Activated CD8-positive, alpha-beta T cell treated with anti-CD3 and anti-CD28 coated beads for 36 hours (primary cell): ENCODE measurements at regions not wholly inside any gene's neighbourhood (a gene's known extent, or its start where the extent isn't known, plus 50 kb on each side); places are given as distances from the start of the nearest gene placed in this dataset.

Experiments used
- ATAC-seq: fragments of 200-7000 bp; cut with Tn5 transposase; one replicate; pipeline ENCODE4 v1.10.0; 2021; ENCODE audit warnings: mild to moderate bottlenecking, moderate library complexity
- CTCF ChIA-PET: fragments of 350-600 bp; sonication (Branson Sonifier 250); formaldehyde crosslinking; loops from one replicate; lab custom pipeline; 2021; ENCODE audit warnings: antibody characterized with exemption; lab: Charles Lee
- POLR2A ChIA-PET: fragments of 350-600 bp; sonication (Branson Sonifier 250); formaldehyde crosslinking; loops from one replicate; lab custom pipeline; 2021; ENCODE audit warnings: antibody characterized with exemption; lab: Charles Lee
- DNase-seq: peaks from one replicate; pipeline ENCODE4 v3.0.0-alpha.2; 2020
- H3K27ac Mint-ChIP-seq: one replicate; pipeline ENCODE4 v1.8.0; 2021; ENCODE audit warnings: mild to moderate bottlenecking, mixed read lengths
- H3K27me3 Mint-ChIP-seq: one replicate; pipeline ENCODE4 v1.8.0; 2021; ENCODE audit warnings: mixed read lengths
- H3K36me3 Mint-ChIP-seq: one replicate; pipeline ENCODE4 v1.8.0; 2021; ENCODE audit warnings: low read depth, mixed read lengths
- H3K4me1 Mint-ChIP-seq: one replicate; pipeline ENCODE4 v1.8.0; 2021; ENCODE audit warnings: low read depth, mixed read lengths
- H3K4me3 Mint-ChIP-seq: one replicate; pipeline ENCODE4 v1.8.0; 2021; ENCODE audit warnings: mild to moderate bottlenecking, moderate library complexity, mixed read lengths
- H3K9me3 Mint-ChIP-seq: one replicate; pipeline ENCODE4 v1.8.0; 2021; ENCODE audit warnings: mixed read lengths
- CTCF ChIP-seq: fragments of 200-600 bp; IDR thresholded peaks from one replicate; pipeline ENCODE4 v1.8.0; 2022; ENCODE audit warnings: antibody characterized with exemption, mild to moderate bottlenecking
- intact Hi-C: fragments of 100-400 bp; cut with micrococcal nuclease; formaldehyde crosslinking; loops from one replicate; pipeline ENCODE4 v1.10.0; 2022

- TF ChIP-seq CTCF: no peak
- DNase-seq (no peak), ATAC-seq (no peak)
- H3K27me3 Mint-ChIP-seq: no peaks in the 10 kb centered on the region
- no peak overlapping the region for H3K27ac Mint-ChIP-seq
- H3K36me3 Mint-ChIP-seq: no peaks in the 10 kb centered on the region
- no peaks in the 10 kb centered on the region for H3K4me1 Mint-ChIP-seq
- ChIA-PET POLR2A (no interaction called here), CTCF (no interaction called here)
- H3K9me3 Mint-ChIP-seq: peaks cover 14% of the 10 kb centered on the region
- H3K4me3 Mint-ChIP-seq: no peak overlapping the region
- intact Hi-C loops: no loop called here
These were observed 388.0 kb upstream of the ZNF804A start for GRCh38 chr2:184210329-184210728.

GRCh38 chr2:184215745-184216144, 382.6 kb upstream of the ZNF804A start:
- H3K27me3 Mint-ChIP-seq: no peaks in the 10 kb centered on the region
- no peak overlapping the region for H3K4me3 Mint-ChIP-seq
- H3K9me3 Mint-ChIP-seq: peaks cover 23% of the 10 kb centered on the region
- ChIA-PET POLR2A (no interaction called here), CTCF (no interaction called here)
- no peak for DNase-seq
- no peaks in the 10 kb centered on the region for H3K4me1 Mint-ChIP-seq
- no peak for TF ChIP-seq CTCF
- ATAC-seq: no peak
- H3K36me3 Mint-ChIP-seq: no peaks in the 10 kb centered on the region
- H3K27ac Mint-ChIP-seq: no peak overlapping the region
- intact Hi-C loops: no loop called here

- H3K36me3 Mint-ChIP-seq: no peaks in the 10 kb centered on the region
- no peak for ATAC-seq
- H3K9me3 Mint-ChIP-seq: peaks cover 2% of the 10 kb centered on the region
- no peak overlapping the region for H3K4me3 Mint-ChIP-seq
- TF ChIP-seq CTCF: no peak
- H3K27ac Mint-ChIP-seq: no peak overlapping the region
- intact Hi-C loops: no loop called here
- no peaks in the 10 kb centered on the region for H3K4me1 Mint-ChIP-seq
- DNase-seq: no peak
- H3K27me3 Mint-ChIP-seq: no peaks in the 10 kb centered on the region
- CTCF ChIA-PET: no interaction called here
- POLR2A ChIA-PET: no interaction called here
These were observed 341.7 kb upstream of the ZNF804A start for GRCh38 chr2:184256611-184257010.

GRCh38 chr2:184261331-184261730, 337.0 kb upstream of the ZNF804A start:
- no peak overlapping the region for H3K4me3 Mint-ChIP-seq
- ATAC-seq (no peak), DNase-seq (no peak)
- H3K4me1 Mint-ChIP-seq: no peaks in the 10 kb centered on the region
- intact Hi-C loops: no loop called here
- peaks cover 2% of the 10 kb centered on the region for H3K9me3 Mint-ChIP-seq
- no peak overlapping the region for H3K27ac Mint-ChIP-seq
- POLR2A ChIA-PET: no interaction called here
- TF ChIP-seq CTCF: no peak
- H3K36me3 Mint-ChIP-seq: no peaks in the 10 kb centered on the region
- CTCF ChIA-PET: no interaction called here
- no peaks in the 10 kb centered on the region for H3K27me3 Mint-ChIP-seq

- ATAC-seq (no peak), DNase-seq (no peak)
- CTCF ChIA-PET: no interaction called here
- H3K9me3 Mint-ChIP-seq: peaks cover 2% of the 10 kb centered on the region
- H3K4me1 Mint-ChIP-seq: no peaks in the 10 kb centered on the region
- POLR2A ChIA-PET: no interaction called here
- H3K27ac Mint-ChIP-seq: no peak overlapping the region
- no peaks in the 10 kb centered on the region for H3K27me3 Mint-ChIP-seq
- TF ChIP-seq CTCF: no peak
- intact Hi-C loops: no loop called here
- H3K4me3 Mint-ChIP-seq: no peak overlapping the region
- no peaks in the 10 kb centered on the region for H3K36me3 Mint-ChIP-seq
These were observed 336.5 kb upstream of the ZNF804A start for GRCh38 chr2:184261818-184262217.
